GM21825 (cell line): ENCODE measurements at regions not wholly inside any gene's neighbourhood (a gene's known extent, or its start where the extent isn't known, plus 50 kb on each side); places are given as distances from the start of the nearest gene placed in this dataset.

Source experiments
- ATAC-seq: cut with Tn5 transposase; IDR thresholded peaks from one replicate; pipeline ENCODE4 v1.9.1; 2021; ENCODE audit warnings: mild to moderate bottlenecking, moderate library complexity; ENCODE audit not compliant: unreplicated experiment

GRCh38 chr1:56002231-56002630 lies 577.1 kb downstream of the PLPP3 start:
- ATAC-seq, result no peak

- ATAC-seq, result no peak
These were observed 578.9 kb downstream of the PLPP3 start for GRCh38 chr1:56000424-56000823.

GRCh38 chr1:55997536-55997935 lies 581.8 kb downstream of the PLPP3 start:
- ATAC-seq, result no peak

- ATAC-seq, result no peak
These were observed 585.6 kb downstream of the PLPP3 start for GRCh38 chr1:55993646-55994318.

- ATAC-seq, result no peak
These were observed 589.4 kb downstream of the PLPP3 start for GRCh38 chr1:55990007-55990406.

GRCh38 chr1:55988963-55989452 lies 590.4 kb downstream of the PLPP3 start:
- ATAC-seq, result no peak

- ATAC-seq, result no peak
These were observed 591.7 kb downstream of the PLPP3 start for GRCh38 chr1:55987491-55988249.

- no peak for ATAC-seq
These were observed 593.4 kb downstream of the PLPP3 start for GRCh38 chr1:55986003-55986402.

- no peak for ATAC-seq
These were observed 598.2 kb downstream of the PLPP3 start for GRCh38 chr1:55981010-55981650.

GRCh38 chr1:55980582-55980981 lies 598.8 kb downstream of the PLPP3 start:
- no peak for ATAC-seq

- no peak for ATAC-seq
These were observed 604.5 kb downstream of the PLPP3 start for GRCh38 chr1:55974714-55975441.

- no peak for ATAC-seq
These were observed 608.7 kb downstream of the PLPP3 start for GRCh38 chr1:55970526-55971110.

- no peak for ATAC-seq
These were observed 610.0 kb downstream of the PLPP3 start for GRCh38 chr1:55969322-55969721.

GRCh38 chr1:55968661-55969060 lies 610.7 kb downstream of the PLPP3 start:
- ATAC-seq, result no peak

- ATAC-seq, result no peak
These were observed 613.3 kb downstream of the PLPP3 start for GRCh38 chr1:55965981-55966461.

GRCh38 chr1:55962472-55962871 lies 616.9 kb downstream of the PLPP3 start:
- ATAC-seq, result no peak

- ATAC-seq, result no peak
These were observed 620.2 kb downstream of the PLPP3 start for GRCh38 chr1:55959136-55959548.

- no peak for ATAC-seq
These were observed 620.9 kb downstream of the PLPP3 start for GRCh38 chr1:55958498-55958897.

- ATAC-seq, result no peak
These were observed 622.1 kb downstream of the PLPP3 start for GRCh38 chr1:55957276-55957675.

GRCh38 chr1:55955016-55955621 lies 624.2 kb downstream of the PLPP3 start:
- no peak for ATAC-seq
